HEK293 (cell line): ENCODE measurements at regions not wholly inside any gene's neighbourhood (a gene's known extent, or its start where the extent isn't known, plus 50 kb on each side); places are given as distances from the start of the nearest gene placed in this dataset.
A peak's percentile ranks its signal among the peaks of the same experiment; 100 is the strongest.

ENCODE experiments used
- CTCF ChIA-PET: fragments of 350-600 bp; formaldehyde crosslinking; extraction: SDS; loops from one replicate; lab custom pipeline; 2021; ENCODE audit warnings: antibody characterized with exemption; lab: Yijun Ruan, JAX
- POLR2A ChIA-PET: fragments of 300-600 bp; formaldehyde crosslinking; extraction: SDS; loops from one replicate; lab custom pipeline; 2020; ENCODE audit warnings: antibody characterized with exemption, inconsistent platforms; lab: Yijun Ruan, JAX
- H3K27ac ChIP-seq: fragments of 200-500 bp; sonication (Bioruptor generic); 2 replicates; pipeline ENCODE4 v1.5.1; 2014; ENCODE audit warnings: low read depth, low read length, control low read depth, inconsistent platforms; ENCODE audit errors: extremely low read depth
- H3K36me3 ChIP-seq, 2 experiments: fragments of 200-500 bp in 1 of 2; sonication (Bioruptor generic) in 1 of 2; 1 replicate in 1 of 2; 2 replicates in 1 of 2; pipeline ENCODE4 v1.5.1; 2014 to 2017; ENCODE audit warnings: inconsistent platforms in 2 of 2, low read length in 2 of 2; ENCODE audit not compliant: control insufficient read depth in 2 of 2, insufficient read depth in 1 of 2
- H3K4me1 ChIP-seq: fragments of 200-500 bp; sonication (Bioruptor generic); 2 replicates; pipeline ENCODE4 v1.5.1; 2014; ENCODE audit warnings: mild to moderate bottlenecking, low read length, inconsistent platforms; ENCODE audit not compliant: control insufficient read depth, insufficient read depth
- H3K4me3 ChIP-seq: 2 replicates; pipeline ENCODE4 v1.5.1; 2011; ENCODE audit warnings: low read depth, mild to moderate bottlenecking, control low read depth, low read length, moderate library complexity
- H3K9me3 ChIP-seq: fragments of 200-500 bp; sonication (Bioruptor generic); 2 replicates; pipeline ENCODE4 v1.5.1; 2014; ENCODE audit warnings: low read depth, low read length, inconsistent platforms; ENCODE audit not compliant: control insufficient read depth, insufficient read depth
- CTCF ChIP-seq: fragments of 450-650 bp; formaldehyde crosslinking; IDR thresholded peaks from 2 replicates; pipeline ENCODE4 v1.5.1; 2016; ENCODE audit warnings: missing biosample characterization, missing genetic modification characterization
- FEZF1 ChIP-seq: fragments of 450-650 bp; formaldehyde crosslinking; IDR thresholded peaks from 2 replicates; pipeline ENCODE4 v1.5.1; 2016; ENCODE audit warnings: missing biosample characterization, missing genetic modification characterization
- MYNN ChIP-seq: fragments of 450-650 bp; formaldehyde crosslinking; IDR thresholded peaks from 2 replicates; pipeline ENCODE4 v1.5.1; 2016; ENCODE audit warnings: missing biosample characterization, missing genetic modification characterization, borderline replicate concordance
- SETDB1 ChIP-seq: IDR thresholded peaks from one replicate; pipeline ENCODE4 v1.6.1; 2017; ENCODE audit warnings: mild to moderate bottlenecking, low read length, moderate library complexity, mixed read lengths; ENCODE audit not compliant: insufficient read length
- TRIM28 ChIP-seq: IDR thresholded peaks from 2 replicates; pipeline ENCODE4 v1.6.1; 2011; ENCODE audit warnings: low read length, control low read depth, borderline replicate concordance
- ZBTB20 ChIP-seq: fragments of 450-650 bp; formaldehyde crosslinking; IDR thresholded peaks from 2 replicates; pipeline ENCODE4 v1.5.1; 2016; ENCODE audit warnings: missing biosample characterization, missing genetic modification characterization
- ZEB2 ChIP-seq: fragments of 450-650 bp; formaldehyde crosslinking; IDR thresholded peaks from 2 replicates; pipeline ENCODE4 v1.5.1; 2016; ENCODE audit warnings: missing biosample characterization, missing genetic modification characterization
- ZNF121 ChIP-seq: fragments of 450-650 bp; formaldehyde crosslinking; IDR thresholded peaks from 2 replicates; pipeline ENCODE4 v1.5.1; 2016; ENCODE audit warnings: missing biosample characterization, missing genetic modification characterization
- ZNF133 ChIP-seq: fragments of 450-650 bp; formaldehyde crosslinking; IDR thresholded peaks from 2 replicates; pipeline ENCODE4 v1.5.1; 2016; ENCODE audit warnings: missing biosample characterization, missing genetic modification characterization
- ZNF140 ChIP-seq: fragments of 450-650 bp; formaldehyde crosslinking; IDR thresholded peaks from 2 replicates; pipeline ENCODE4 v1.5.1; 2016; ENCODE audit warnings: missing biosample characterization, missing genetic modification characterization
- ZNF26 ChIP-seq: fragments of 450-650 bp; formaldehyde crosslinking; IDR thresholded peaks from 2 replicates; pipeline ENCODE4 v1.5.1; 2016; ENCODE audit warnings: missing biosample characterization, missing genetic modification characterization
- ZNF394 ChIP-seq: fragments of 450-650 bp; formaldehyde crosslinking; IDR thresholded peaks from 2 replicates; pipeline ENCODE4 v1.5.1; 2016; ENCODE audit warnings: missing biosample characterization, missing genetic modification characterization, mild to moderate bottlenecking, moderate library complexity, borderline replicate concordance
- ZNF529 ChIP-seq: fragments of 450-650 bp; formaldehyde crosslinking; IDR thresholded peaks from 2 replicates; pipeline ENCODE4 v1.5.1; 2017; ENCODE audit warnings: missing genetic modification characterization, missing biosample characterization; ENCODE audit not compliant: insufficient replicate concordance
- ZNF623 ChIP-seq: fragments of 450-650 bp; formaldehyde crosslinking; IDR thresholded peaks from 2 replicates; pipeline ENCODE4 v1.5.1; 2016; ENCODE audit warnings: missing biosample characterization, missing genetic modification characterization
- ZNF629 ChIP-seq: fragments of 450-650 bp; formaldehyde crosslinking; IDR thresholded peaks from 2 replicates; pipeline ENCODE4 v1.5.1; 2017; ENCODE audit warnings: missing biosample characterization, missing genetic modification characterization
- ZNF658 ChIP-seq: fragments of 450-650 bp; formaldehyde crosslinking; IDR thresholded peaks from 2 replicates; pipeline ENCODE4; 2016; ENCODE audit warnings: missing biosample characterization, missing genetic modification characterization
- TF ChIP-seq, protein P1 (sequence below): fragments of 450-650 bp; formaldehyde crosslinking; IDR thresholded peaks from 2 replicates; pipeline ENCODE4 v1.5.1; 2016; ENCODE audit warnings: missing biosample characterization, missing genetic modification characterization
- TF ChIP-seq, protein P2 (sequence below): fragments of 450-650 bp; formaldehyde crosslinking; IDR thresholded peaks from 2 replicates; pipeline ENCODE4 v1.5.1; 2016; ENCODE audit warnings: missing biosample characterization, missing genetic modification characterization
- TF ChIP-seq, protein P3 (sequence below): fragments of 450-650 bp; formaldehyde crosslinking; IDR thresholded peaks from 2 replicates; pipeline ENCODE4 v1.5.1; 2016; ENCODE audit warnings: missing biosample characterization, missing genetic modification characterization, borderline replicate concordance

DNA sequence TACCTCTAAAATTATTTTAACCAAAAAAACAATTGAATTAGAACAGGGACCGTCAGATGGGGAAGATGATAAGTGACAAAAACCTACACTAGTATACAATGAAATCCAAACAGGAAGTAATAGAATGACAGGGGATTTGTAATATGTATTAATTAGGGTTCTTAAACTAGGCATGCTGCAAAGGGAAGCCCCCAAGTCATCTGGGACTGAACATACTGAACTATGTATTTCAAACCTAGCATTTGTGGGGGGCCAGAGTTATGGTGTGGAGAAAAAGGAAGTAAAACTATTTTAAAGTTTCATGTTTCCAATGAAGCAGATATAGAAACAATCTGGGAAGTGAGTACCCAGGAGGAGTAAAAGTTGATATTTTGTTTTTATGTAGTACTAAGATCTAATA is 133.2 kb upstream of the HS3ST3A1 start (continued):
- TF ChIP-seq, protein P1, sequence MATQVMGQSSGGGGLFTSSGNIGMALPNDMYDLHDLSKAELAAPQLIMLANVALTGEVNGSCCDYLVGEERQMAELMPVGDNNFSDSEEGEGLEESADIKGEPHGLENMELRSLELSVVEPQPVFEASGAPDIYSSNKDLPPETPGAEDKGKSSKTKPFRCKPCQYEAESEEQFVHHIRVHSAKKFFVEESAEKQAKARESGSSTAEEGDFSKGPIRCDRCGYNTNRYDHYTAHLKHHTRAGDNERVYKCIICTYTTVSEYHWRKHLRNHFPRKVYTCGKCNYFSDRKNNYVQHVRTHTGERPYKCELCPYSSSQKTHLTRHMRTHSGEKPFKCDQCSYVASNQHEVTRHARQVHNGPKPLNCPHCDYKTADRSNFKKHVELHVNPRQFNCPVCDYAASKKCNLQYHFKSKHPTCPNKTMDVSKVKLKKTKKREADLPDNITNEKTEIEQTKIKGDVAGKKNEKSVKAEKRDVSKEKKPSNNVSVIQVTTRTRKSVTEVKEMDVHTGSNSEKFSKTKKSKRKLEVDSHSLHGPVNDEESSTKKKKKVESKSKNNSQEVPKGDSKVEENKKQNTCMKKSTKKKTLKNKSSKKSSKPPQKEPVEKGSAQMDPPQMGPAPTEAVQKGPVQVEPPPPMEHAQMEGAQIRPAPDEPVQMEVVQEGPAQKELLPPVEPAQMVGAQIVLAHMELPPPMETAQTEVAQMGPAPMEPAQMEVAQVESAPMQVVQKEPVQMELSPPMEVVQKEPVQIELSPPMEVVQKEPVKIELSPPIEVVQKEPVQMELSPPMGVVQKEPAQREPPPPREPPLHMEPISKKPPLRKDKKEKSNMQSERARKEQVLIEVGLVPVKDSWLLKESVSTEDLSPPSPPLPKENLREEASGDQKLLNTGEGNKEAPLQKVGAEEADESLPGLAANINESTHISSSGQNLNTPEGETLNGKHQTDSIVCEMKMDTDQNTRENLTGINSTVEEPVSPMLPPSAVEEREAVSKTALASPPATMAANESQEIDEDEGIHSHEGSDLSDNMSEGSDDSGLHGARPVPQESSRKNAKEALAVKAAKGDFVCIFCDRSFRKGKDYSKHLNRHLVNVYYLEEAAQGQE (tag by site-specific recombination) = no peak
- no peak for TF ChIP-seq ZNF133 (tag by site-specific recombination)

DNA sequence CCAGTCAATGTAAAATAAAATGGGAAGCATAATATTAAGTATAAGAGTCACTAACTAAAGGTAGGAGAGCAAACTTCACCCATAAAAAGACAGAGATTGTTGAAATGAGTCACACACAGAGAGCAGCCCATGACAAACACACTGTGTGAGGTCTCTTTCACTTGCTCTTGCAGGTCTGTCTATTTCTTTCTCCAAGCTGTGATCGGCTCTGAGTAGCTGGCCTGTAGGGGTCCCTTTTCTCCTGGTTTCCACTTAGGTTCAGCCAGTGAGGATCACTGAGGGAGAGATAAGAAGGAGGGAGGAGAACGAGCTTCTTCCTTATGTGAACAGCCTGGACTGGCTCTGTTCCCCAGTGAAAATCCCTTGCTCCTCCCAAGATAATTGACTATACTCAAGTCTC is 133.7 kb upstream of the HS3ST3A1 start:
- POLR2A ChIA-PET = no interaction called here
- Histone ChIP-seq H3K9me3 (no peaks in the 10 kb centered on the region), H3K27ac (no peak overlapping the region), H3K4me3 (no peak overlapping the region), H3K36me3 (no peaks in the 10 kb centered on the region), H3K4me1 (no peaks in the 10 kb centered on the region)
- CTCF ChIA-PET = interaction anchor here (0.6 kb wide), 1 partner anchor 104 kb away, joined by 3 read pairs; no protein-coding TSS in a partner anchor
- TF ChIP-seq SETDB1 = peak; percentile 48
- no peak for TF ChIP-seq ZEB2
- TF ChIP-seq ZNF26 = no peak
- no peak for TF ChIP-seq TRIM28

GRCh38 chr17:13735861-13736260 is 134.1 kb upstream of the HS3ST3A1 start:
- POLR2A ChIA-PET = no interaction called here
- TF ChIP-seq ZNF140 (tag by site-specific recombination) (no peak), CTCF (tag by site-specific recombination) (no peak), ZNF623 (no peak), ZNF394 (tag by site-specific recombination) (no peak), ZNF658 (no peak)
- TF ChIP-seq, protein P2, sequence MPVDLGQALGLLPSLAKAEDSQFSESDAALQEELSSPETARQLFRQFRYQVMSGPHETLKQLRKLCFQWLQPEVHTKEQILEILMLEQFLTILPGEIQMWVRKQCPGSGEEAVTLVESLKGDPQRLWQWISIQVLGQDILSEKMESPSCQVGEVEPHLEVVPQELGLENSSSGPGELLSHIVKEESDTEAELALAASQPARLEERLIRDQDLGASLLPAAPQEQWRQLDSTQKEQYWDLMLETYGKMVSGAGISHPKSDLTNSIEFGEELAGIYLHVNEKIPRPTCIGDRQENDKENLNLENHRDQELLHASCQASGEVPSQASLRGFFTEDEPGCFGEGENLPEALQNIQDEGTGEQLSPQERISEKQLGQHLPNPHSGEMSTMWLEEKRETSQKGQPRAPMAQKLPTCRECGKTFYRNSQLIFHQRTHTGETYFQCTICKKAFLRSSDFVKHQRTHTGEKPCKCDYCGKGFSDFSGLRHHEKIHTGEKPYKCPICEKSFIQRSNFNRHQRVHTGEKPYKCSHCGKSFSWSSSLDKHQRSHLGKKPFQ (tag by site-specific recombination) = no peak
- H3K27ac ChIP-seq = no peak overlapping the region
- CTCF ChIA-PET = no interaction called here
- H3K4me3 ChIP-seq = no peak overlapping the region
- no peaks in the 10 kb centered on the region for H3K9me3 ChIP-seq
- H3K36me3 ChIP-seq = no peaks in the 10 kb centered on the region
- H3K4me1 ChIP-seq = no peaks in the 10 kb centered on the region

DNA sequence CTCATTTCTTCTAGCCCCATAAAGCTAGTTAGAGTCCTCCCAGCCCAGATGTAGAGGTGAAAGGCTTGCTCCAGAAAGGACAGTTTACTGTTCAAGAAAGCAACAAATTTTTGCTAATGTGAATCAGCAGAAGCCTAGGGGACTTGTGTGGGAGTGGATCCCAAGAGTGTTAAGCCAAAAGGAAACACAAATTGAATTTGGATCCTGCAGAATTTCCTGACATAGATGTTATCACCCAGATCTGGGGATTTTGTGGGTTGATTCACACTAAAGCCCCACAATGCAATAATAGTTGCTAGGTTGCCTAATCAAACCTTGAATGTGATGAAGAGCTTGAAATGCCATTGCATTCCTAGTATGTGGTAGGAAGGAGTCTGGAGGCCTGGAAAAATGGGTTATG is 135.2 kb upstream of the HS3ST3A1 start:
- no peaks in the 10 kb centered on the region for H3K36me3 ChIP-seq
- CTCF ChIA-PET = no interaction called here
- POLR2A ChIA-PET = no interaction called here
- H3K27ac ChIP-seq = no peak overlapping the region
- H3K4me1 ChIP-seq = no peaks in the 10 kb centered on the region
- no peaks in the 10 kb centered on the region for H3K9me3 ChIP-seq
- no peak overlapping the region for H3K4me3 ChIP-seq
- TF ChIP-seq MYNN (tag by site-specific recombination) = no peak
- TF ChIP-seq ZBTB20 (tag by site-specific recombination) = no peak
- TF ChIP-seq ZNF529 (tag by site-specific recombination) = no peak
- TF ChIP-seq ZNF629 (tag by site-specific recombination) = no peak
- TF ChIP-seq FEZF1 (tag by site-specific recombination) = no peak
- TF ChIP-seq ZNF121 = no peak
- TF ChIP-seq ZNF623 = no peak
- TF ChIP-seq, protein P3, sequence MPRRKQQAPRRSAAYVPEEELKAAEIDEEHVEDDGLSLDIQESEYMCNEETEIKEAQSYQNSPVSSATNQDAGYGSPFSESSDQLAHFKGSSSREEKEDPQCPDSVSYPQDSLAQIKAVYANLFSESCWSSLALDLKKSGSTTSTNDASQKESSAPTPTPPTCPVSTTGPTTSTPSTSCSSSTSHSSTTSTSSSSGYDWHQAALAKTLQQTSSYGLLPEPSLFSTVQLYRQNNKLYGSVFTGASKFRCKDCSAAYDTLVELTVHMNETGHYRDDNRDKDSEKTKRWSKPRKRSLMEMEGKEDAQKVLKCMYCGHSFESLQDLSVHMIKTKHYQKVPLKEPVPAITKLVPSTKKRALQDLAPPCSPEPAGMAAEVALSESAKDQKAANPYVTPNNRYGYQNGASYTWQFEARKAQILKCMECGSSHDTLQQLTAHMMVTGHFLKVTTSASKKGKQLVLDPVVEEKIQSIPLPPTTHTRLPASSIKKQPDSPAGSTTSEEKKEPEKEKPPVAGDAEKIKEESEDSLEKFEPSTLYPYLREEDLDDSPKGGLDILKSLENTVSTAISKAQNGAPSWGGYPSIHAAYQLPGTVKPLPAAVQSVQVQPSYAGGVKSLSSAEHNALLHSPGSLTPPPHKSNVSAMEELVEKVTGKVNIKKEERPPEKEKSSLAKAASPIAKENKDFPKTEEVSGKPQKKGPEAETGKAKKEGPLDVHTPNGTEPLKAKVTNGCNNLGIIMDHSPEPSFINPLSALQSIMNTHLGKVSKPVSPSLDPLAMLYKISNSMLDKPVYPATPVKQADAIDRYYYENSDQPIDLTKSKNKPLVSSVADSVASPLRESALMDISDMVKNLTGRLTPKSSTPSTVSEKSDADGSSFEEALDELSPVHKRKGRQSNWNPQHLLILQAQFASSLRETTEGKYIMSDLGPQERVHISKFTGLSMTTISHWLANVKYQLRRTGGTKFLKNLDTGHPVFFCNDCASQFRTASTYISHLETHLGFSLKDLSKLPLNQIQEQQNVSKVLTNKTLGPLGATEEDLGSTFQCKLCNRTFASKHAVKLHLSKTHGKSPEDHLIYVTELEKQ = no peak
